ENCODE measurements at regions not wholly inside any gene's neighbourhood (a gene's known extent, or its start where the extent isn't known, plus 50 kb on each side); places are given as distances from the start of the nearest gene placed in this dataset.

- H3K9ac ChIP-seq, result no peak overlapping the region
- no peak overlapping the region for H3K4me2 ChIP-seq (ENCODE audit: low read length)
- no peak overlapping the region for H2AFZ ChIP-seq
- no peaks in the 10 kb centered on the region for H3K9me3 ChIP-seq (ENCODE audit: control insufficient read depth, low read length)
- TF ChIP-seq, protein P1, sequence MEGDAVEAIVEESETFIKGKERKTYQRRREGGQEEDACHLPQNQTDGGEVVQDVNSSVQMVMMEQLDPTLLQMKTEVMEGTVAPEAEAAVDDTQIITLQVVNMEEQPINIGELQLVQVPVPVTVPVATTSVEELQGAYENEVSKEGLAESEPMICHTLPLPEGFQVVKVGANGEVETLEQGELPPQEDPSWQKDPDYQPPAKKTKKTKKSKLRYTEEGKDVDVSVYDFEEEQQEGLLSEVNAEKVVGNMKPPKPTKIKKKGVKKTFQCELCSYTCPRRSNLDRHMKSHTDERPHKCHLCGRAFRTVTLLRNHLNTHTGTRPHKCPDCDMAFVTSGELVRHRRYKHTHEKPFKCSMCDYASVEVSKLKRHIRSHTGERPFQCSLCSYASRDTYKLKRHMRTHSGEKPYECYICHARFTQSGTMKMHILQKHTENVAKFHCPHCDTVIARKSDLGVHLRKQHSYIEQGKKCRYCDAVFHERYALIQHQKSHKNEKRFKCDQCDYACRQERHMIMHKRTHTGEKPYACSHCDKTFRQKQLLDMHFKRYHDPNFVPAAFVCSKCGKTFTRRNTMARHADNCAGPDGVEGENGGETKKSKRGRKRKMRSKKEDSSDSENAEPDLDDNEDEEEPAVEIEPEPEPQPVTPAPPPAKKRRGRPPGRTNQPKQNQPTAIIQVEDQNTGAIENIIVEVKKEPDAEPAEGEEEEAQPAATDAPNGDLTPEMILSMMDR (IDR thresholded peaks at IDR 0.05), result no peak
- no peaks in the 10 kb centered on the region for H3K4me1 ChIP-seq
- H3K4me3 ChIP-seq (ENCODE audit: low read depth, low read length), result no peak overlapping the region
- no peaks in the 10 kb centered on the region for H3K79me2 ChIP-seq
- H3K27me3 ChIP-seq (ENCODE audit: control insufficient read depth, insufficient read depth, low read length), result no peaks in the 10 kb centered on the region
- H3K27ac ChIP-seq, result no peak overlapping the region
- no peaks in the 10 kb centered on the region for H3K36me3 ChIP-seq (ENCODE audit: control insufficient read depth, insufficient read depth, low read length)
Measured at GRCh38 chr4:129379429-129379828, 283.5 kb downstream of the C4orf33 start.

DNA sequence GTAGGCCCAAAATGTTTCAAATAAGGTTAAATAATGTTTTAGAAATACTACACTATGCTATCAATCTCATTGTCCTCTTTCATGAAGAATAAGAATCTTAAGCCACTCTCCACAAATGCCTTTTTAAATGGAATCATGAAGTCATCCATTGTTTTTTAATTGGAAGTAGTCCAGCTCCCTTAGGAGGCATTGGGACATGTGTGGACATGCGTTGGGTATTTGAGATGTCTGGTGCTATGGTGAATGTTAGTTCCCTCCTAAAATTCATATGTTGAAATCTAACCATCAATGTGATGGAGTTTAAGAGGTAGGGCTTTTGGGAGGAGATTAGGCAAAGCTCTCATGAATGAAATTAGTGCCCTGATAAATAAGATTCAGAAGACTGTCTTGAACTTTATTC lies 289.0 kb downstream of the C4orf33 start:
- no peaks in the 10 kb centered on the region for H3K36me3 ChIP-seq (ENCODE audit: control insufficient read depth, insufficient read depth, low read length)
- no peaks in the 10 kb centered on the region for H3K4me1 ChIP-seq
- H3K79me2 ChIP-seq, result no peaks in the 10 kb centered on the region
- no peak overlapping the region for H2AFZ ChIP-seq
- no peak overlapping the region for H3K4me2 ChIP-seq (ENCODE audit: low read length)
- no peak overlapping the region for H3K9ac ChIP-seq
- TF ChIP-seq, protein P1 (IDR thresholded peaks at IDR 0.05), result no peak
- no peaks in the 10 kb centered on the region for H3K9me3 ChIP-seq (ENCODE audit: control insufficient read depth, low read length)
- H3K4me3 ChIP-seq (ENCODE audit: low read depth, low read length), result no peak overlapping the region
- H3K27ac ChIP-seq, result no peak overlapping the region
- no peaks in the 10 kb centered on the region for H3K27me3 ChIP-seq (ENCODE audit: control insufficient read depth, insufficient read depth, low read length)

GRCh38 chr4:129387666-129388065 lies 291.7 kb downstream of the C4orf33 start:
- no peaks in the 10 kb centered on the region for H3K9me3 ChIP-seq (ENCODE audit: control insufficient read depth, low read length)
- no peak overlapping the region for H3K27ac ChIP-seq
- H3K4me2 ChIP-seq (ENCODE audit: low read length), result no peak overlapping the region
- H3K4me1 ChIP-seq, result no peaks in the 10 kb centered on the region
- no peak overlapping the region for H3K9ac ChIP-seq
- H3K27me3 ChIP-seq (ENCODE audit: control insufficient read depth, insufficient read depth, low read length), result no peaks in the 10 kb centered on the region
- H3K36me3 ChIP-seq (ENCODE audit: control insufficient read depth, insufficient read depth, low read length), result no peaks in the 10 kb centered on the region
- H2AFZ ChIP-seq, result no peak overlapping the region
- no peak overlapping the region for H3K4me3 ChIP-seq (ENCODE audit: low read depth, low read length)
- TF ChIP-seq, protein P1 (IDR thresholded peaks at IDR 0.05), result no peak
- no peaks in the 10 kb centered on the region for H3K79me2 ChIP-seq

DNA sequence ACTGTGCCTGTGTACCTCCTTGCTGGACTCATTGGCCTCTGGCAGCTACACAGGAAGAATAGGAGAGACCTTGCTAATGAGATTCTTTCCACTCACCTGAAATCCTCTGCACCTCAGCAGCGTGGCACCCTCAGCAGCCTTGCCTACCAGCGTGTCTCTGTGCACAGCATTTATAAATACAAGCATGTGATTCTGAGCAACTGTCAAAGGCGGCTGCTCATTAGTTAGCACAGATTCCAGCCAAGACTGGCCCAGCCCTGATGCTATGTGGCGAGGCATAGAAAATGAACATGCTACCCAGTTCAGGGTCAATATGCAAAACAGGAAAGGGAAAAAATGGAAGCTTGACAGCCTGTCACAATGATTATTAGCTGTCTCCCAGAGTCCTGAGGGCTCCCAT lies 298.0 kb downstream of the C4orf33 start:
- H3K27me3 ChIP-seq (ENCODE audit: control insufficient read depth, insufficient read depth, low read length), result no peaks in the 10 kb centered on the region
- no peaks in the 10 kb centered on the region for H3K9me3 ChIP-seq (ENCODE audit: control insufficient read depth, low read length)
- H2AFZ ChIP-seq, result no peak overlapping the region
- no peaks in the 10 kb centered on the region for H3K36me3 ChIP-seq (ENCODE audit: control insufficient read depth, insufficient read depth, low read length)
- H3K4me2 ChIP-seq (ENCODE audit: low read length), result no peak overlapping the region
- H3K27ac ChIP-seq, result no peak overlapping the region
- no peaks in the 10 kb centered on the region for H3K4me1 ChIP-seq
- H3K9ac ChIP-seq, result no peak overlapping the region
- no peak overlapping the region for H3K4me3 ChIP-seq (ENCODE audit: low read depth, low read length)
- TF ChIP-seq, protein P1 (IDR thresholded peaks at IDR 0.05), result no peak
- no peaks in the 10 kb centered on the region for H3K79me2 ChIP-seq

DNA sequence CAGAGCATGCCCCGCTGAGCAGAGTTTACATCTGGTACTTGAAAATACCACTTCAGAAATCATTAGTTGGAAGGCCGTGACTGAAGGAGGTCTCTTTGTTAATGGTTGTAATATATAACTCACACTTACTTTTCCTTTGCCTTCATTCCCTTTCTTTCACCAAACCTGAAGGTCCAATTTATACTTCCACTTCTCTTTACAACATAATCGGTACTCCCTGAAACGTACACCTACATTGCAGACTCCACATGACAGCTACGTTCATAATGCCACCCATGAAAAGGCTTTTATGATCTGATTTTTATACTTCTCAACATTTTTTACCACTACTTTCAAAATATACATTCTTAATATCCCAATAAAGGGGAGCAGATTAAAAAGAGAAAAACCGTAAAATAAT lies 298.7 kb downstream of the C4orf33 start:
- Histone ChIP-seq H3K4me3 (ENCODE audit: low read depth, low read length) (no peak overlapping the region), H3K27me3 (ENCODE audit: control insufficient read depth, insufficient read depth, low read length) (no peaks in the 10 kb centered on the region), H2AFZ (no peak overlapping the region)

More for the DNA sequence above, 298.7 kb downstream of the C4orf33 start:
- TF ChIP-seq, protein P1 (IDR thresholded peaks at IDR 0.05), result no peak
- Histone ChIP-seq H3K9me3 (ENCODE audit: control insufficient read depth, low read length) (no peaks in the 10 kb centered on the region), H3K79me2 (no peaks in the 10 kb centered on the region), H3K9ac (no peak overlapping the region), H3K4me1 (no peaks in the 10 kb centered on the region), H3K36me3 (ENCODE audit: control insufficient read depth, insufficient read depth, low read length) (no peaks in the 10 kb centered on the region), H3K27ac (no peak overlapping the region), H3K4me2 (ENCODE audit: low read length) (no peak overlapping the region)
